SH-SY5Y (cell line): ENCODE measurements at regions not wholly inside any gene's neighbourhood (a gene's known extent, or its start where the extent isn't known, plus 50 kb on each side); places are given as distances from the start of the nearest gene placed in this dataset.

Experiments
- GATA2 ChIP-seq: IDR thresholded peaks from 2 replicates; pipeline ENCODE4 v1.6.1; 2011; ENCODE audit warnings: mild to moderate bottlenecking, low read depth, low read length
- GATA3 ChIP-seq: IDR thresholded peaks from 2 replicates; pipeline ENCODE4 v1.6.1; 2011; ENCODE audit warnings: low read depth, mild to moderate bottlenecking, low read length, moderate library complexity

- no peak for TF ChIP-seq GATA2
- TF ChIP-seq GATA3 = no peak
These were observed 694.4 kb upstream of the FAM241A start for GRCh38 chr4:111450867-111451266.
